A549 (cell line): ENCODE measurements at regions not wholly inside any gene's neighbourhood (a gene's known extent, or its start where the extent isn't known, plus 50 kb on each side); places are given as distances from the start of the nearest gene placed in this dataset.
A peak's percentile ranks its signal among the peaks of the same experiment; 100 is the strongest.

Experiments used
- CEBPB ChIP-seq, 2 experiments: fragments of >200 bp in 1 of 2; sonication (Bioruptor Twin) in 1 of 2; formaldehyde crosslinking in 1 of 2; IDR thresholded peaks; 2 replicates each; pipeline ENCODE4 v1.6.1; 2012 to 2016
- CTCF ChIP-seq: fragments of >200 bp; sonication (Bioruptor Twin); formaldehyde crosslinking; IDR thresholded peaks from 3 replicates; pipeline ENCODE4 v1.5.1; 2016
- FOSL2 ChIP-seq, 2 experiments: fragments of 450-650 bp in 1 of 2; fragments of >200 bp in 1 of 2; sonication (Bioruptor Twin) in 1 of 2; formaldehyde crosslinking; IDR thresholded peaks; 2 replicates each; pipeline versions ENCODE4 v1.5.0 to v1.6.1; 2016 to 2020; ENCODE audit warnings: mild to moderate bottlenecking in 1 of 2, moderate library complexity in 1 of 2
- JUNB ChIP-seq: fragments of >200 bp; sonication (Bioruptor Twin); formaldehyde crosslinking; IDR thresholded peaks from 2 replicates; pipeline ENCODE4 v1.6.1; 2016
- MAZ ChIP-seq: fragments of 150-350 bp; IDR thresholded peaks from 2 replicates; pipeline ENCODE4 v1.6.1; 2014; ENCODE audit warnings: antibody characterized with exemption, low read depth, low read length, borderline replicate concordance
- POLR2A ChIP-seq: IDR thresholded peaks from 2 replicates; pipeline ENCODE4 v1.6.1; 2012; ENCODE audit warnings: mild to moderate bottlenecking, low read length
- RAD21 ChIP-seq, 2 experiments: fragments of >200 bp in 1 of 2; sonication (Bioruptor Twin) in 1 of 2; formaldehyde crosslinking in 1 of 2; IDR thresholded peaks in 1 of 2; conservative IDR thresholded peaks in 1 of 2; 2 replicates in 1 of 2; 3 replicates in 1 of 2; pipeline ENCODE4 v1.6.1; 2012 to 2018; ENCODE audit warnings: inconsistent platforms in 1 of 2
- RFX5 ChIP-seq: fragments of 450-650 bp; IDR thresholded peaks from 2 replicates; pipeline ENCODE4 v1.7.1; 2014; ENCODE audit warnings: antibody characterized with exemption, mild to moderate bottlenecking, moderate library complexity
- TF ChIP-seq, protein P1 (sequence below): fragments of 200-600 bp; sonication (generic); IDR thresholded peaks from 2 replicates; pipeline ENCODE4 v1.6.1; 2016; ENCODE audit warnings: antibody characterized with exemption, mild to moderate bottlenecking, moderate library complexity
- TF ChIP-seq, protein P2 (sequence below): IDR thresholded peaks from 2 replicates; pipeline ENCODE4 v1.6.1; 2012
- TF ChIP-seq, protein P3 (sequence below): IDR thresholded peaks from 2 replicates; pipeline ENCODE4 v1.6.1; 2012

GRCh38 chr3:177589911-177590381 is 392.7 kb upstream of the TBL1XR1 start:
- TF ChIP-seq POLR2A, result no peak
- no peak for TF ChIP-seq RFX5
- no peak for TF ChIP-seq CTCF
- peak; percentile 46; the same call in 1 of the 2 replicates for TF ChIP-seq FOSL2 (IDR thresholded peaks at IDR 0.05)
- peak; percentile 84 for TF ChIP-seq FOSL2 (CRISPR knock-in tag; IDR thresholded peaks at IDR 0.05)
- peak; percentile 68 to 74; a peak in 2 of 4 replicates for TF ChIP-seq CEBPB (IDR thresholded peaks at IDR 0.05)
- TF ChIP-seq, protein P1, sequence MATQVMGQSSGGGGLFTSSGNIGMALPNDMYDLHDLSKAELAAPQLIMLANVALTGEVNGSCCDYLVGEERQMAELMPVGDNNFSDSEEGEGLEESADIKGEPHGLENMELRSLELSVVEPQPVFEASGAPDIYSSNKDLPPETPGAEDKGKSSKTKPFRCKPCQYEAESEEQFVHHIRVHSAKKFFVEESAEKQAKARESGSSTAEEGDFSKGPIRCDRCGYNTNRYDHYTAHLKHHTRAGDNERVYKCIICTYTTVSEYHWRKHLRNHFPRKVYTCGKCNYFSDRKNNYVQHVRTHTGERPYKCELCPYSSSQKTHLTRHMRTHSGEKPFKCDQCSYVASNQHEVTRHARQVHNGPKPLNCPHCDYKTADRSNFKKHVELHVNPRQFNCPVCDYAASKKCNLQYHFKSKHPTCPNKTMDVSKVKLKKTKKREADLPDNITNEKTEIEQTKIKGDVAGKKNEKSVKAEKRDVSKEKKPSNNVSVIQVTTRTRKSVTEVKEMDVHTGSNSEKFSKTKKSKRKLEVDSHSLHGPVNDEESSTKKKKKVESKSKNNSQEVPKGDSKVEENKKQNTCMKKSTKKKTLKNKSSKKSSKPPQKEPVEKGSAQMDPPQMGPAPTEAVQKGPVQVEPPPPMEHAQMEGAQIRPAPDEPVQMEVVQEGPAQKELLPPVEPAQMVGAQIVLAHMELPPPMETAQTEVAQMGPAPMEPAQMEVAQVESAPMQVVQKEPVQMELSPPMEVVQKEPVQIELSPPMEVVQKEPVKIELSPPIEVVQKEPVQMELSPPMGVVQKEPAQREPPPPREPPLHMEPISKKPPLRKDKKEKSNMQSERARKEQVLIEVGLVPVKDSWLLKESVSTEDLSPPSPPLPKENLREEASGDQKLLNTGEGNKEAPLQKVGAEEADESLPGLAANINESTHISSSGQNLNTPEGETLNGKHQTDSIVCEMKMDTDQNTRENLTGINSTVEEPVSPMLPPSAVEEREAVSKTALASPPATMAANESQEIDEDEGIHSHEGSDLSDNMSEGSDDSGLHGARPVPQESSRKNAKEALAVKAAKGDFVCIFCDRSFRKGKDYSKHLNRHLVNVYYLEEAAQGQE, result no peak
- peak in 1 of 2 experiments; percentile 64; a peak in 3 of 5 replicates for TF ChIP-seq RAD21 (conservative IDR thresholded peaks at IDR 0.05 in 1 of 2, IDR thresholded peaks at IDR 0.05 in 1 of 2)
- peak; percentile 76 for TF ChIP-seq JUNB
- TF ChIP-seq, protein P2, sequence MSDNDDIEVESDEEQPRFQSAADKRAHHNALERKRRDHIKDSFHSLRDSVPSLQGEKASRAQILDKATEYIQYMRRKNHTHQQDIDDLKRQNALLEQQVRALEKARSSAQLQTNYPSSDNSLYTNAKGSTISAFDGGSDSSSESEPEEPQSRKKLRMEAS, result peak; percentile 28; the same call in 1 of the 2 replicates
- TF ChIP-seq, protein P3, sequence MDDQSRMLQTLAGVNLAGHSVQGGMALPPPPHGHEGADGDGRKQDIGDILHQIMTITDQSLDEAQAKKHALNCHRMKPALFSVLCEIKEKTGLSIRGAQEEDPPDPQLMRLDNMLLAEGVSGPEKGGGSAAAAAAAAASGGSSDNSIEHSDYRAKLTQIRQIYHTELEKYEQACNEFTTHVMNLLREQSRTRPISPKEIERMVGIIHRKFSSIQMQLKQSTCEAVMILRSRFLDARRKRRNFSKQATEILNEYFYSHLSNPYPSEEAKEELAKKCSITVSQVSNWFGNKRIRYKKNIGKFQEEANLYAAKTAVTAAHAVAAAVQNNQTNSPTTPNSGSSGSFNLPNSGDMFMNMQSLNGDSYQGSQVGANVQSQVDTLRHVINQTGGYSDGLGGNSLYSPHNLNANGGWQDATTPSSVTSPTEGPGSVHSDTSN, result no peak
- TF ChIP-seq MAZ, result no peak
